Neural progenitor cell (in vitro differentiated cells): ENCODE measurements at regions not wholly inside any gene's neighbourhood (a gene's known extent, or its start where the extent isn't known, plus 50 kb on each side); places are given as distances from the start of the nearest gene placed in this dataset.
"Not testable (repeated sequence)": the region's sequence is repeated elsewhere in the genome, so short reads cannot be mapped to it uniquely, and the experiment has no call there.

Source experiments
- CTCF ChIP-seq: fragments of 200-600 bp; sonication (generic); IDR thresholded peaks from 2 replicates; pipeline ENCODE4 v1.5.1; 2017; ENCODE audit warnings: antibody characterized with exemption, mild to moderate bottlenecking
- EZH2 ChIP-seq: fragments of 200-600 bp; sonication (generic); IDR thresholded peaks from 2 replicates; pipeline ENCODE4 v1.6.1; 2017; ENCODE audit warnings: antibody characterized with exemption, mild to moderate bottlenecking, moderate library complexity

- TF ChIP-seq EZH2, CTCF: not testable (repeated sequence)
Measured at GRCh38 chr21:9764294-9764693, 757.1 kb upstream of the TPTE start.
